SK-MEL-5 (cell line): ENCODE measurements at regions not wholly inside any gene's neighbourhood (a gene's known extent, or its start where the extent isn't known, plus 50 kb on each side); places are given as distances from the start of the nearest gene placed in this dataset.

Experiments
- DNase-seq: peaks from one replicate; pipeline ENCODE4 v3.0.0-alpha.2; 2016; ENCODE audit warnings: low read depth, low spot score
- in situ Hi-C: cut with HindIII; loops from 2 replicates; pipeline ENCODE4 v1.10.0; 2016; ENCODE audit warnings: low sequenced_read_pairs, high pct_unique_total_duplicates, low pct_unique_long_range_greater_than_20kb

DNA sequence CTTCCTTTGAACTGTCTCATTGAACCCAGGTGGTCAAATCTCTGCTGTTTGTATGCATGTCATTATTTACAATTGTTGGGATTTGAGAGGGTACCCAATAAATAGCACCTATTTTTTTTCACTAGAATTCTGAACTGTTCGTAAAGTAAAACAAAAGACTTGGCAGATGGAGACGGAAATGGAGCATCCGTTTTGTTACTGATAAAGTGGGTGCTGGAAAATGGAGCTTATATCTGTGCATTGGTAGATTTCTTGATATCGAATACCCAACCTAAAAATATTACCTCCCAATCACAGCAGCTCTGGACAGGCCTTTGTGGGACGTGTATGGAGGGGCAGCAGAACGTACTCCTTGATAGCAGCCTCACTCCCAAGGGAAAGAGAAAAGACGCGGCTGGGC is 224.4 kb downstream of the C12orf75 start:
- in situ Hi-C loops, result no loop called here
- no peak for DNase-seq

DNA sequence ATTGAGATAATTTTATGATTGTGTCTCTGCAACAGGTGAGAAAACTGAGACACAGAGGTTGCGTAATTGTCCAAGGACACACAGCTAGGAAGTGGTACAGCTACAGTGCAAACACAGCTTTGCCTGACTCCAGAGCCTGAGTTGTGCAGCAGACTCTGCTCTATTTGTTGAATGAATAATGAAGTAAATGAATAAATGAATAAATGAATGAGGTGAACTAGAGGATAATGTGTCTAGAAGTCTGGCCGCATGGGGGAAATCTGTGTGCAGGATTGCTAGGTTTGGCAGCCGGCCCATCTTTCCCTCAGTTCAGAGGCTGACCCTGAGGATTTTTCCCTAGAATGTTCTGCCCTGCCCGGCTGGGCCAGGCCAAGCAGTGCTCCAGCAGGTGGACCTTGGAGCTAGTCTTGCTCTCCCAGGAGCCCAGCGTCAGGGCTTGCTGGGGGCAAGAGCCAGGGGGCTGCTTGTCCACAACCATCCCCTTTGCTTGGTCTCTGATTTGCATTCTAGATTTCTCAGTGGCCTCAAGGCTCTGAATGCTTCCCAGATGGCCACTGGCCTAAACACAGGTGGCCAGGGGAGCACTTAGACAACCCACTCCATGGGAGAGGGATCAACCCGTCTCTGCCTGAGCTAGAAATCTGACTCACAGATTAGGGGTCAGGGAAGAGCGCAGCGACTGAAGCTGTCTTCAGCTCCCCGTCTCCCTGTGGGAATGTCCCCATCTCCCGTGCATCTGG is 225.2 kb downstream of the C12orf75 start:
- in situ Hi-C loops, result no loop called here
- no peak for DNase-seq

DNA sequence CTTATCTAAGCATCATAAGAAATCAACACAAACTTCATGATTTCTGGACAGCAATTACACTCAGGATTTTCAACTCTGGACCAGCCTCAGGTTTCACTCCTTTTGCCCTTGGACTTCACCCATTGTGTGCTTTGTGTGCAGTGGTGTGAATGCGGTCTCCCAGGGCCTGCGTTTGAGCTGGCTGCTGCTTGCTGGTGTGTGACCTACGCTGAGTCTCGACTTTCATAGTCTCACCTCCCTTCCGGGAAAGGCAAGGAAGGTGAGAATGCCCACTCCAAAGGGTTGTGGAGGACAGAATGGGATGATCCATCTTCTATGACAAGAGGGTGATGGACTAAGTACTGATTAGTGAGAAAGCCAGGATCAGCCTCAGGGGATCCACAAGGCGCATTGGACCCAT is 228.8 kb downstream of the C12orf75 start:
- in situ Hi-C loops, result no loop called here
- no peak for DNase-seq

DNA sequence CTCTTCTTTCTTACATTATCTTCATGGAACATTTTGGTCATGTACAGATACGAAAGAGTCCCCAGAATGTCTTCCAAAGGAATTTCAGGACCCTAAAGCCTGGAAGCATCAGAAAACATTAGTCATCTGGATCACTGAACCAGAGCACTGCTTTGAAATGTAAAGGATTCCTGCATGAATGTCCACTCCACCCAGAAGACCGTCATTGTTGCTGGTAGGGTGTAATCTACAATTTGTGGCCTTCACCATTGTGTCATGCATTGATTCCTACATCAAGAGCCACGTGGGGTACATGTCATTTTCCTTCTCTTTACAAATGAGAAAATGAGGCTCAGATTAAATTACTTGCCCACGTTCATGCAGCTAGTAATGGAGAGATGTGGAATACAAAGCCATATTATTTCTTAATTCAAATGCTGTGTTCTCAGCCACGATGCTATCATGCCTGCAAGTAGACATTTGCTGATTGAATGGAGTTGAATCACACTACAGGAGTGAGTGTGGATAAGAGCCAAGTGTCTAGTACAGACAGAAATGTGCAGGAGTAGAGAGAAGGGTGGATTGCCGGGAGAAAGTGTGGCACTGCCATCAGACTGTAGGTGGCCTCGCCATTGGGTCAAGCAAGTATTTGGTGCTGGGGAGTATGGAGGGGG is 231.2 kb downstream of the C12orf75 start:
- in situ Hi-C loops, result no loop called here
- no peak for DNase-seq

DNA sequence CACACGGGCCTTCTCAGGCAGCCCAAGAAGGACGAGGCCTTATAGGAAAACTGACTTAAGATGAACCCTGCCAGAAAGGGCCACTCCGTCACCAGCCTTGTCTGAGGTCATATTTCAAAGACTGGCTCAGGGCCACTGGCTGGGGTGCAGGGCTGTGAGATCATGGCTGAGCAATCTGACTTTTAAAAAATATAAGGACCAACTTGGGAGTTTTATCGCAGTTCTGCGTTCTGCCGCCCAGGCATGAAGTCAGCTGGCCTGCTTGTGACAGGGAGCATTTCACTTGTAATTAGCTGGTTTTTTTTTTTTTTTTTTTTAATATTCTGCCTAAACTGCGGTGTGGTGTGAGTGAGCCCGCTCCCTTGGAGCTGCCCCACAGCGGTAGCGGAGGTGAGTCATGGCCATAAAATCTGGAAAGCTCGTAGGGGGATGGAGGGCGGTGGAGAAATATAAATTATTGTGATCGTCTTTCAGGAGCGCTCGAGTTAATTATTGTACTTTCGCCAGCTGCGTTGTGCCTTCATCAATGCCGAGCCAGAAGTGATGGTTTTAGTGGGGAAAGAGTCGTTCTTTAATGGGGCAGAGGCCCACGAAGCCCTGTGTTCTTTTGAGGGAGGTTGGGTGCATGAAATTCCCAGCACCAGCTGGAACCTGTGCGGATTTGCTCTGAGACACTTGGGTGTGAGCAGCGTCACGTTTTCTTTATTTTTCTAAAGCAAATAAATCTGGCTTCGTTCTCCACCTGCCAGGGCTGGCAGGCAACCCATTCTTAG is 231.9 kb downstream of the C12orf75 start:
- in situ Hi-C loops, result no loop called here
- DNase-seq, result peak; percentile 8

DNA sequence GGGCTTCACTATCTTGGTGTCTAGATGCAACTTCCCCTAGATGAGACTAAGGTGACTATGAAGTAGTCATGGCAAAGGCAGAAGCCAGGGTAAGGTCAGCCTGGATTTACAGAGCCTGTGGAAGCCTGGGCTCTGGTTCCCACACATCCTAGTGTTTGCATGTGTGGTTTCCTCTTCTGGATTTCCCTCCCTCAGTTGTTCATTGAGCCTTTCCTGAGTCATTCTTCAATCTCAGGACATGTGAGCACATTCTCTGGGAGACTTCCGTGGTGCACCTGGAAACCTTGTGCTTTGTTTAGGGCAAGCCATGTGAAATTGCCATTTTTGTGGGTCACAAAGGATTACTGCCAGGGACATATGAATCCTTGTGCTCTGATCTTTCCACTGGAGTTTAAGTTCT is 236.6 kb downstream of the C12orf75 start:
- DNase-seq, result no peak

DNA sequence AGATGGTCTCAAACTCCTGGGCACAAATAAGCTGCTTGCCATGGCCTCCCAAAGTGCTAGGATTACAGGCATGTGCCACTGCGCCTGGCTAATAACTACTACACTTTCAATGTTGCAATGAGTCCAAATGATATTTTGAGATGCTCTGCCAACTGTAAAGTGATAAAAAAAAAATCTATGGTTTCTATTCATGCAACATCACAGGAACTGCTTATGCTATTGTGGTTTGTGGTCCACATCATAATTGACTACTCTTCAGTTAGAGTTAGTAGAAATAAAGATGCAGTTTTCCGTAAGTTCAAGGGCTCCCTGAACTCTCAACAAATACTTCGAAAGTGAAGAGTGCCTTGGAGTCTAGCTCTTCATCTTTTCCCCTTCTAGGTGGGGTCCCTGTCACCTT is 239.4 kb downstream of the C12orf75 start:
- in situ Hi-C loops, result no loop called here
- no peak for DNase-seq

More for the DNA sequence above, 236.6 kb downstream of the C12orf75 start:
- in situ Hi-C loops, result no loop called here

DNA sequence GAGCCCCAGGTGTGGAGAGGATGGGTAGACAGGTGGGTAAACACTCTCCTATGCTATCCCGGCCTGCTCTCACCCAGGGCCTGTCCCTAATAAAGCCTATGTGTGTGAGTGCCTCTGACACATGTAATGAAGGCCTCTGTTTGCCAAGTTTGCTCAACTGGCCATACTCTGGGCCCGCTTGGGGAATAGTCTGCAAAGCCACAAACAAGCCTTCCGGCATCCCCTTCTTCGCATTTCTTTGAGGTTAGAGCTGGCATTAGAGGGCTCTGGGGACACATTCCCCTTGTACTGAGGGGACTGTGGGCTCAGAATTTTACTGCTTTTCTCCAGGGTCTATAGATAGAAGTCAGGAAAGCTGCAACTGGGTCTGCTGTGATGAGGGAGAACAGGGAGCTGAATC is 240.5 kb downstream of the C12orf75 start:
- in situ Hi-C loops, result no loop called here
- DNase-seq, result no peak

DNA sequence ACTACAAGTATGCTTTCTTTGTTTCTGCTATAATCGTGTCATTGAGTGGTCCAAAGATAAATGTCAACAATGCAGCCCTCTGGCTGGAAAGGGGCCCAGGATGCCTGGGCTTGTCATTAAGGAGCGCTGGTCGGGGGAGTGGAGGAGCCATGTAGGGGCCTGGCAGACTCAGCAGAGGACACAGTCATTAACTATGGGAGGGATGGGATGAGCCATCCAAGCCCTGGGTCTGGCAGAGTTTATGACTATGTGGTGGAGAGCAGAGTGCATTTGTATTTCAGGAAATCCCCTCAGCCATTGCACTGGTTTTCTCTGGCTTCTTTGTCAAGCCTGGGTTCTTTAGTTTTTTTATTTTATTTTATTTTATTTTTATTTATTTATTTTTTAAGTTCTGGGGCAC is 243.1 kb downstream of the C12orf75 start:
- DNase-seq, result no peak
- in situ Hi-C loops, result no loop called here

DNA sequence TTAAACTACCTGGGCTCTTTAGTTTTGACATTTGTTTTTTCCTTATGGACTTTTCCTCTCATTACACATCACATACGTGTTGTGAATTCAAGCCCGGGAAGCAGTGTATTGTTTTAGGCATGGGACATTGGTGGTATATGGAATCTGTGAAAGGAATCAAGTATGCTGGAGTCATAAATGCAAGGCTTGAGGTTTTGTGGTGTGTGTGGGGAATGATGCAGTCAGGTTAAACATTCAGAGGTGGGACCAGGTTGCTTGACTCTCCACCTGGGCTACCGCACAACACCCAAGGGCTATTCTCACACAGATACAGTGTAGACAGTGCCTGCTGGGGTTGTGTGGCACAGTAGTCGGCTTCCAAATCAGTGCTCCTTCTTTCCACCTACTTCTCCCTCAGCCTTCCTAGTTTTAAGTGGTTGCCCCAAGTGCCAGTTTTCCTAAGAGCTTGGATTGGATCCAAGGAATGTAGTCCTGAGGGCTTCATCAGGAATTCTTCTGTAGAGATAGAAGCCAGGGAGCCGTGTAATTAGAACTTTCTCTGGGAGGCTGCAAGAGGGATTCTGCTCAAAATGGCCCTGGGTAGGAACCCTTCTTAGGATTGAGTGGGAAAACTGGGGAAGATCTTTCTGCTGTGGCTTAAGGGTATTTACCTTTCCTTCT is 243.7 kb downstream of the C12orf75 start:
- in situ Hi-C loops, result no loop called here
- DNase-seq, result no peak

DNA sequence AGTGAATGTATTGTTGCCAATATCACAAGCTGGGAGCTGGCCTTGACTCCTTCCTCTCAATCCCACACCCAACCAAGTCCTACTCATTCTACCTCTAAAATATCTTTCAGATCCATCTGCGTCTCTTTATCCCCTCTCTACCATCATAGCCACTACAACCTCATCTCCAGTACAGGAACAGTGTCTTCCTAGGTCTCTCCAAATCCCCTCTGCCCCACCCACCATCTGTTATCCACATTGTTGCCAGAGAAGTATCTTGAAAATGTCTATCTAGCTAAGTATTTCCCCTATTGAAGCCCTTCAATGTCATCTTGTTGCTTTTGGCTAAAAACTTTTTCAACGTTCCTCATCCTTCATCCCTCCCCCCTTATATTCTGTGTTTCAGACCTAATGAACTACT is 244.7 kb downstream of the C12orf75 start:
- in situ Hi-C loops, result no loop called here
- no peak for DNase-seq

DNA sequence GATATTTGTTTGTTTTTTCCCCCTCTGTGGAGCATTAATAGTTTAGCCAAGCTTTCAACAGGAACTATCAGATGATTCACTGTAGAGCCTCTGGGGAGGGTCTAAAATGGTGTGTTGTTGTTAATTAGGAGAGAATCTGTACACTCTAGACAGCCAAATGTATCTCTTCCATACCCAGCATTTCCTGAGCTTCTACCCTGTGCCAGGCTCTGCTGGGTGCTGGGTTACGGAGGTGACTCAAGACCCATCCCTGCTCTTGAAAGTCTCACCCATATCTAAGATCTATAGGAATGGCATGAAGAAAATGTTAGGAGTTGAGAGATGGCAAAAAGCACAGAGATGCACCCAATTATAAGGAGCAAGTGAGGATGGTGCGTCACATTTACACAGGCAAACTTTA is 245.8 kb downstream of the C12orf75 start:
- in situ Hi-C loops, result no loop called here

DNA sequence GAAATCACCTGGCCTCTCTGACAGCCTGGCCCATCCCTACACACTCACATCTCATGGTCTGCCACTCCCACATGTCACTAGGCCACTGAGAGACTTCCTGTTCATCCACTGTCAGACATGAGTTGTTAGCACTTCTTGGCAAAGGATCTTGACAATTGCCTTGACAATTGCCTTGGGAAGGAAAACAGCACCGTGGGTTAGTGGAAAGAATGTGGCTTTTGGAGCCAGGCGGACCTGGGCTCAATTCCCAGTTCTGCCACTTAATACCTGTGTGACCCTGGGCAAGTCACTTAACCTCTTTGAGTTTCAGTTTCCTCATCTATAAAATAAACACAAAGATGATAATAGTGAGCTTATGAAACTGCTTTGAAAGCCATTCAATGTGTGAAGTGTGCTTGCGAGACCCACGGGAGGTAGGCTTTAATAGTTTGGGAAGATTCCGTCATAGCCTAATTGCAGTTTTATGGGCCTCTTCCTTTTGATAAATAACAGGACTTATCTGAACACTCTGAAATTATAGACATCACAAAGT is 250.4 kb downstream of the C12orf75 start:
- in situ Hi-C loops, result no loop called here
- no peak for DNase-seq

More for the DNA sequence above, 245.8 kb downstream of the C12orf75 start:
- no peak for DNase-seq

DNA sequence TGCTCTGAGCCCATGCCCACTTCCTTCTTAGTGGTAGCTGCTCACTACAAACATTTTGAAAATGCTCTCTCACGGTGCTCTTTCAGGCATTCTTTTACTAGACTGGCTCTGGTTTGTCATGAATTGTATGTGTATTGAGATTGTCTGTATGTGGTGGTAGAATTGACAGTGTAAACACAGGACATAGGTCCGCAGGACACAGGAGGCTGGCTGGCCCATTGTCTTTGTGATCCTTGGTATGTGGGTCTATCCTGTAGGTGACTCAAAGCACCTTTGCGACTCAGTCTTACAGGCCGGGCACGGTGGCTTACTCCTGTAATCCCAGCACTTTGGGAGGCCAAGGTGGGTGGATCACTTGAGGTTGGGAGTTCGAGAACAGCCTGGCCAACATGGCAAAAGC is 250.9 kb downstream of the C12orf75 start:
- no peak for DNase-seq
- in situ Hi-C loops, result no loop called here

DNA sequence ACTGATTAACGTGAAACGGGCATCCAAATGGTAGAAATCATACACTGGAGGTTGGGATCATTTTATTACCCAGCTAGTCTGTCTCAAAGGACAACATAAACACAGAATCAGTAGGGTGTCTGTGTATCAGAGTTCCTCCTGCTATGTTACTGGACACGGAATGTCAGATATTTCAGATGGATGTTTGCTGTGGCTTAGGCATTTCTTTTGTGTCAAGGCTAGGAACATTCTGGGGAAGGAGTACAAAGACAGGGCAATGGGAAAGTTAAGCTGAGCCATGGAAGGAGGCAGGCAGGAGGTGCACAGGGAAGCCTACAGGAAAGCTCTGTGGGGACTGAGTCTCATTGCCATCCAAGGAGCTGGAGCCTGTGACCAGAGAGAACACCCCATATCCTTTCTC is 254.6 kb downstream of the C12orf75 start:
- in situ Hi-C loops, result no loop called here

DNA sequence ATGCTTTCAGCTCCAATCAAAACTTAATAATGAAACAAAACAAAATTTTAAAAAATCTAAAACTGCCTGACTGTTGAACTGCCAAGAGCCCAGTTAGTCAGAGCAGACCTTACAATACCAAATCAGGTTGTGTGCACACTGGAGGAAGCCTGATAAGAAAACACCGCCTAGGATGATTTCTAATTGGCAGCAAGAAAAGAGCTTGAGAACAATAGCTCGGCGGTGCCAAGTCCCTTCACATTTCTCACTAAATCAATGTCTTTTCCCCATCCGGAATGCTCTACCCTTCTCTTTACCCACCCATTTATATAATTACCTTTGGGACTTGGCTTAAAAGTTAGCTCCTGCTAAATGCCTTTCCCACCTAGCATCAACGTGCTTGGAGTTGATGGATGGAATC is 256.7 kb downstream of the C12orf75 start:
- DNase-seq, result no peak
- in situ Hi-C loops, result no loop called here

More for the DNA sequence above, 254.6 kb downstream of the C12orf75 start:
- no peak for DNase-seq

DNA sequence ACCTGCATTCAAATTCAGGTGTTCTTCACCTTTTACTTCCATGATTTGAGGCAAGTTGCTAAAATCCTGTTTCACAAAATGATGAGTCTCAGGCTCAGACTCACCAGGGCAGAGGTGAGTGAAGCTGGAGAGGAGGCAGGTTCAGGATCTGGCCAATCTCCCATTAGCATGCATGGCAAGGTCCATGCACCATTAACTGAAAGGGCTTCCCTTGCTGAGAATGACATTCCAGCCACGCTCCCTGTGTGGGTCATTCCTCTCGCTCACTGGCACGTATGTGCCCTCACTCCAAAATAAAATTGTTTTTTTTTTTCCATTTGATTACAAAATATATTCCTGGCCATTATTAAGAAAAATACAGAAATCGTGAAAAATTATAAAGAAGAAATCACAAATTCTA is 257.6 kb downstream of the C12orf75 start:
- DNase-seq, result no peak
- in situ Hi-C loops, result no loop called here

DNA sequence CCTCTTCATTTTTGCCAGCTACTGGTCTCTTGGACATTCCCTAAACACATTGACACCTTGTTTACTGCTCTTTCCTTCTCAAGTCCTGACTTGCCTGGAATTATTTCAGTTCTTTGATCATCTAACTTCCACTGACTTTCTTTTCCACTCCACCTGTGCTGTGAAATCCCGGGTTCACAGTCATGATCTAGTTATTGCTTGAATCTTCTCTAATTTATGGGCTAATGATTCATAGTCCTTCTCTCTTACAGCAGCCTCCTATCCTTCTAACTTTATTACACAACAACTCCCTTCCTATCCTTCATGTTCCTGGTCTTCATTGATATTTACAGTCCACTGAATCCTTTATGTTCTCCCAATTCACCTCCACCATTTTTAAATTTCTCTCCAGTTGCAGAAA is 260.1 kb downstream of the C12orf75 start:
- no peak for DNase-seq
- in situ Hi-C loops, result no loop called here
